Astrocyte of the spinal cord (primary cell): ENCODE measurements at regions not wholly inside any gene's neighbourhood (a gene's known extent, or its start where the extent isn't known, plus 50 kb on each side); places are given as distances from the start of the nearest gene placed in this dataset.
A peak's percentile ranks its signal among the peaks of the same experiment; 100 is the strongest.
"Not testable (repeated sequence)": the region's sequence is repeated elsewhere in the genome, so short reads cannot be mapped to it uniquely, and the experiment has no call there.

Source experiments
- DNase-seq: peaks from one replicate; pipeline ENCODE4 v3.0.0; 2011; ENCODE audit warnings: low read depth, low spot score
- H3K4me3 ChIP-seq: 2 replicates; pipeline ENCODE4 v1.5.1; 2011; ENCODE audit warnings: low read depth, mild to moderate bottlenecking, low read length, moderate library complexity
- in situ Hi-C: cut with HindIII; loops from 2 replicates; pipeline ENCODE4 v1.10.0; 2017; ENCODE audit warnings: low sequenced_read_pairs
- TF ChIP-seq, protein P1 (sequence below): IDR thresholded peaks from 2 replicates; pipeline ENCODE4 v1.5.1; 2012; ENCODE audit warnings: low read depth, mild to moderate bottlenecking, low read length, inconsistent platforms

DNA sequence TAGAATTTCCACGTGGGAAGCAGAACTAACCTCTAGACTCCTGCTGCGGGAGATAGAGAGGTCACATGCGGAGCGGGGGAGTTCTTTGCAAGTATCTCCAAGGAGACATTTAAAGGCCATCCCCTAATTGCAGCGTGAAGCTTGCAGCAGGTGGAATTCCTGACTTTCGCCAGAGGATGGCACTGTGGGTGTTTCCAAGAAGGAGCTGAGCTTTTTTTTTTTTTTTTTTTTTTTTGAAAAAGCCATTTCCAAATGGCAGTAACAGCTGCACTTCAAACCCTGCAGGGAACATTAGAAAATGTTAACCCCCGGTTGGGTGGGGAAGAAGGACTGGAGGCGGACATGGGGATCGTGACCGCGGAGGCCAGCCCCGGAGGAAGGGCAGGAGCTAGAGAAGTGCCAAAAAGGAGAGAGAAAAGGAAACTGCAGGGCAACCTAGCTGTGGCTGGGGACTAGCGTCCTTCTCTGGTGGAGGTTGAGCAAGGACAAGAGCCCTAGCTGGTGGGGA lies 487.7 kb downstream of the TYW1 start:
- in situ Hi-C loops, result no loop called here
- TF ChIP-seq, protein P1, sequence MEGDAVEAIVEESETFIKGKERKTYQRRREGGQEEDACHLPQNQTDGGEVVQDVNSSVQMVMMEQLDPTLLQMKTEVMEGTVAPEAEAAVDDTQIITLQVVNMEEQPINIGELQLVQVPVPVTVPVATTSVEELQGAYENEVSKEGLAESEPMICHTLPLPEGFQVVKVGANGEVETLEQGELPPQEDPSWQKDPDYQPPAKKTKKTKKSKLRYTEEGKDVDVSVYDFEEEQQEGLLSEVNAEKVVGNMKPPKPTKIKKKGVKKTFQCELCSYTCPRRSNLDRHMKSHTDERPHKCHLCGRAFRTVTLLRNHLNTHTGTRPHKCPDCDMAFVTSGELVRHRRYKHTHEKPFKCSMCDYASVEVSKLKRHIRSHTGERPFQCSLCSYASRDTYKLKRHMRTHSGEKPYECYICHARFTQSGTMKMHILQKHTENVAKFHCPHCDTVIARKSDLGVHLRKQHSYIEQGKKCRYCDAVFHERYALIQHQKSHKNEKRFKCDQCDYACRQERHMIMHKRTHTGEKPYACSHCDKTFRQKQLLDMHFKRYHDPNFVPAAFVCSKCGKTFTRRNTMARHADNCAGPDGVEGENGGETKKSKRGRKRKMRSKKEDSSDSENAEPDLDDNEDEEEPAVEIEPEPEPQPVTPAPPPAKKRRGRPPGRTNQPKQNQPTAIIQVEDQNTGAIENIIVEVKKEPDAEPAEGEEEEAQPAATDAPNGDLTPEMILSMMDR, result peak; percentile 69
- no peak overlapping the region for H3K4me3 ChIP-seq
- DNase-seq, result peak; percentile 53

DNA sequence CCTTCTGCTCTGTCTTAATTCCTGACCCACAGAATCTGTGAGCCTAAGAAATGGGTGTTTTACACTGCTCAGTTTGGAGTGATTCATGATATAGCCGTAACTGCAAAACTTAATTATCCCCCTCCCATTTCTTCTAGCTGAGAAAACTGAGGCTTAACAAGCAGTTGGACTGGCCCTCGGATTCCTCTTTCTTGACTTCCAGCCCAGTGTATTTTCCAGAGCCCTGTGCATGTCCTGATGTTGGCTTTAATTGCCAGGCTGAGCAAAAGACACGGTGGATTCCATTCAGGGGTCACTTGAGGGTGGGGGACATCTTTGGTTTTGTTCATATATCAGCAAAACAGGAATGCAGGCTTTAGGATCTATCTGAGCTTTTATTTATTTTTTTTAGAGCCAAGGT lies 489.8 kb downstream of the TYW1 start:
- TF ChIP-seq, protein P1, result no peak
- no peak overlapping the region for H3K4me3 ChIP-seq
- in situ Hi-C loops, result no loop called here
- DNase-seq, result no peak

DNA sequence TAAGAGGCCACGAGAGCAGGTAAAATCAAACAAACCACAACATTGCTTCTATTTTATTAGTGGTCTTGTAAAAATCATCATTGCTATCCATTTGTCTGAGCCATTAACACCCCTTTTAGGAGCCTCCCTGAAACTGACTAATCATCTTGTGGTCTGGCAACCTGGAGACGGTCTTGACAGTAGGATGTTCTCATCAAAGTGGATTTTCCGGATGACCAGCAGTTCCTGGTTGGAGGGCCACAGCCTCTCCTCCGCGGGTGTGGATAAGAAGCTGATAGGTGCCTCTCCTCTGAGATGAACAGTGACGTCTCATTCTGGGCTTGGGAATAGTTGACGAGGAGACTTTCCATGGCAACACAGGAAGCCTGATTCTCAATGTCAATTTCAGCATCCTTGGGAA lies 490.7 kb downstream of the TYW1 start:
- in situ Hi-C loops, result no loop called here
- H3K4me3 ChIP-seq, result no peak overlapping the region
- no peak for DNase-seq
- TF ChIP-seq, protein P1, result no peak

DNA sequence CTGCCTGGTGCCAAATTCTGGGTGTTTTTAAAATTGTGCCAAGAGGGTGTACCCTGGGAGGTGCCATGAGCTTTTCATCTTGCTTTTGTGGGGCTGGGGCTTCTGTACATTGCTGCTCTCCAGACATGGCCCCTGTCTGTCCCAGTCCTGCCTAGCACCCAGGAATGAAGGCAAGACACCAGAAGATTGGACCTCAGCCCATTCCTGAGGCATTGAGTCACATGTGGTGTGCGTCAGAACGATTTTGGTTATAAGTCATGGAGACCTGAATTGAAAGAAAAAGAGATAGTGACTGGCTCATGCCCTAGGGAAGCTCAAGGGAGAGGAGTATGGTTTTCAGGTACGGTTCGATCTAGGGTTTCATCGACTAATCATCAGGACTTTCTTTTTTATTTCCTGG lies 493.2 kb downstream of the TYW1 start:
- in situ Hi-C loops, result no loop called here
- no peak overlapping the region for H3K4me3 ChIP-seq
- TF ChIP-seq, protein P1, result no peak
- DNase-seq, result no peak

DNA sequence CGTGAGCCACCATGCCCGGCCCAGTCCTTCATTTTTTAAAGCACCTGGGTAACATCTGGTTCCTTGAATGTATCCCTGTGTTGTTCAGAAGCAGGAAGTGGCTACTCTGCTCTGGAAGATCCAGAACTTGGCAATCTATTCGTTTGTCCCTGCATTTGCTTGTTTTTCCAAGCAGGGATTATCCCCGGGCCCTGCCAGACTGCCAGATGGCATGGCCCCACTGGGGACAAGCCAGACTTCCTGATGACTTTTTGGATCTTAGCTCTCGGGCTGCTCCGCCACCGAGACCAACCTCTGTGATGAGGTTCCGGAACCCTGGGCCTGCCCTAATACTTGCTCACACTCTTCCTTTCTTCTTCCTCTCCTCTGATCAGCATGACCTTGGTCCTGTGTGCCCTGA lies 496.7 kb downstream of the TYW1 start:
- no peak for DNase-seq
- TF ChIP-seq, protein P1, result no peak
- in situ Hi-C loops, result no loop called here
- H3K4me3 ChIP-seq, result no peak overlapping the region

DNA sequence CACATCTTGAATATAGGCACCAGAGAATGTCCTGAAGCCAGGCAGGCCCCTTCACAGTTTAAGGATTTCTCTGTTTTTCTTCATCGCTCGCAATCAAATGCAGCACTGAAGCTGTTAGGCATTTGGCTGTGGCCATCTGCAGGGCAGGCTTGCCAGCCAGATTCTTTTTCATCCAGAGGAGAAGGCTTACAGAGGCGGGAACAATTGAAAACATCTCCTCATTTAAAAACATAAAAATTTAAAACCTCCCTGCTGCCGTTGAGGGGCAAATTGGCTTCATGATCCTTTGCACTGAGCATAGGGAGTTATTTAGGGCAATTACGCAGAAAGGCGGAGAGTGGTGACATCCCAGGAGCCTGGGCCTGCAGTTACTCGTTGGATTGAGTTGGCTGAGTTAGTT lies 500.0 kb downstream of the TYW1 start:
- no peak overlapping the region for H3K4me3 ChIP-seq
- in situ Hi-C loops, result no loop called here
- TF ChIP-seq, protein P1, result no peak
- no peak for DNase-seq

DNA sequence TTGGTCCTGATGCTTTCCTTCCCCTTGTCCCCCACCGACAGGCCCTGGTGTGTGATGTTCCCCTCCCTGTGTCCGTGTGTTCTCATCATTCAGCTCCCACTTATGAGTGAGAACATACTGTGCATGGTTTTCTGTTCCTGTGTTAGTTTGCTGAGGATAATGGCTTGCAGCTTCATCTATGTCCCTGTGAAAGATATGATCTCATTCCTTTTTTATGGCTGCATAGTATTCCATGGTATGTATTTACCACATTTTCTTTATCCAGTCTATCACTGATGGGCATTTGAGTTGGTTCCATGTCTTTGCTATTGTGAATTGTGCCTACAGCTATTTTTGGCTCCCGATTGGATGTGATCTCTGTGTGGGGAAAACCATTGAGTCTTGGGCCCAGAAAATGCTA lies 501.3 kb downstream of the TYW1 start:
- DNase-seq, in situ Hi-C loops, H3K4me3 ChIP-seq: not testable (repeated sequence)
